ENCODE measurements at regions not wholly inside any gene's neighbourhood (a gene's known extent, or its start where the extent isn't known, plus 50 kb on each side); places are given as distances from the start of the nearest gene placed in this dataset.

DNA sequence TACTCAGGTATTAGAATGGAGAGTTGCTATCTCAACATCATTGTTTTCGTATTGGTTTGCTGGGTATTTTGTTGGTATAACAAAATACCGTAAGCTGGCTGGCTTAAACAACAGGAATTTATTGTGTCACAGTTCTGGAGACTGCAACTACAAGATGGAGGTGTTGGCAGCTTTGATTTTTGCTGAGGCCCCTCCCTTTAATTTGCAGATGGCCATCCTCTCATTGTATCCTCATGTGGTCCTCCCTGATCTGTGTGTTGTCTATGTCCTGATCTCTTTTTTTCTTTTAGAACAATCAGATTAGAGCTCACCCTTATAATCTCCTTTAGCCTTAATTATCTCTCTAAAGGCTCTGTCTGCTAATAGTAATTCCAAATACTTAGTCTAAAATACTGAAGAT, 299.8 kb upstream of the GOLIM4 start:
- TF ChIP-seq, protein P1, sequence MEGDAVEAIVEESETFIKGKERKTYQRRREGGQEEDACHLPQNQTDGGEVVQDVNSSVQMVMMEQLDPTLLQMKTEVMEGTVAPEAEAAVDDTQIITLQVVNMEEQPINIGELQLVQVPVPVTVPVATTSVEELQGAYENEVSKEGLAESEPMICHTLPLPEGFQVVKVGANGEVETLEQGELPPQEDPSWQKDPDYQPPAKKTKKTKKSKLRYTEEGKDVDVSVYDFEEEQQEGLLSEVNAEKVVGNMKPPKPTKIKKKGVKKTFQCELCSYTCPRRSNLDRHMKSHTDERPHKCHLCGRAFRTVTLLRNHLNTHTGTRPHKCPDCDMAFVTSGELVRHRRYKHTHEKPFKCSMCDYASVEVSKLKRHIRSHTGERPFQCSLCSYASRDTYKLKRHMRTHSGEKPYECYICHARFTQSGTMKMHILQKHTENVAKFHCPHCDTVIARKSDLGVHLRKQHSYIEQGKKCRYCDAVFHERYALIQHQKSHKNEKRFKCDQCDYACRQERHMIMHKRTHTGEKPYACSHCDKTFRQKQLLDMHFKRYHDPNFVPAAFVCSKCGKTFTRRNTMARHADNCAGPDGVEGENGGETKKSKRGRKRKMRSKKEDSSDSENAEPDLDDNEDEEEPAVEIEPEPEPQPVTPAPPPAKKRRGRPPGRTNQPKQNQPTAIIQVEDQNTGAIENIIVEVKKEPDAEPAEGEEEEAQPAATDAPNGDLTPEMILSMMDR (IDR thresholded peaks at IDR 0.05; ENCODE audit: borderline replicate concordance, extremely low read depth, low read length, poor library complexity, severe bottlenecking) = no peak
- no peak for TF ChIP-seq EZH2 (IDR thresholded peaks at IDR 0.05; ENCODE audit: borderline replicate concordance, low read depth, low read length, severe bottlenecking)
